Trophoblast cell (in vitro differentiated cells and primary cell): ENCODE measurements at regions not wholly inside any gene's neighbourhood (a gene's known extent, or its start where the extent isn't known, plus 50 kb on each side); places are given as distances from the start of the nearest gene placed in this dataset.

Experiments
- DNase-seq, 2 donors: peaks; one replicate each; pipeline ENCODE4 v3.0.0-alpha.2; 2016
- H2AFZ ChIP-seq: 2 replicates; pipeline ENCODE4 v1.6.1; 2013; ENCODE audit warnings: low read length, moderate library complexity, mild to moderate bottlenecking; ENCODE audit not compliant: insufficient read depth, poor library complexity
- H2AK5ac ChIP-seq: 2 replicates; pipeline ENCODE4 v1.6.1; 2013; ENCODE audit warnings: mild to moderate bottlenecking, low read length
- H2BK120ac ChIP-seq: 2 replicates; pipeline ENCODE4 v1.6.1; 2013; ENCODE audit warnings: low read length, mild to moderate bottlenecking, moderate library complexity; ENCODE audit not compliant: insufficient read depth, poor library complexity
- H2BK12ac ChIP-seq: 2 replicates; pipeline ENCODE4 v1.6.1; 2013; ENCODE audit warnings: mild to moderate bottlenecking, low read length, moderate library complexity
- H2BK5ac ChIP-seq: 2 replicates; pipeline ENCODE4 v1.6.1; 2013; ENCODE audit warnings: low read length, low read depth, moderate library complexity, mild to moderate bottlenecking; ENCODE audit not compliant: poor library complexity
- H3K14ac ChIP-seq: 2 replicates; pipeline ENCODE4 v1.6.1; 2013; ENCODE audit warnings: mild to moderate bottlenecking, low read length
- H3K18ac ChIP-seq: 2 replicates; pipeline ENCODE4 v1.6.1; 2013; ENCODE audit warnings: mild to moderate bottlenecking, low read length
- H3K23ac ChIP-seq: 2 replicates; pipeline ENCODE4 v1.6.1; 2013; ENCODE audit warnings: low read length
- H3K27ac ChIP-seq: 2 replicates; pipeline ENCODE4 v1.5.1; 2013; ENCODE audit warnings: low read depth, mild to moderate bottlenecking, inconsistent platforms, low read length, moderate library complexity
- H3K27me3 ChIP-seq: 2 replicates; pipeline ENCODE4 v1.6.1; 2013; ENCODE audit warnings: inconsistent platforms, mild to moderate bottlenecking, low read length, moderate library complexity; ENCODE audit not compliant: insufficient read depth
- H3K36me3 ChIP-seq, 2 experiments: 1 replicate in 1 of 2; 2 replicates in 1 of 2; pipeline ENCODE4 v1.6.1; 2013; ENCODE audit warnings: low read length in 2 of 2, mild to moderate bottlenecking in 2 of 2, moderate library complexity in 1 of 2; ENCODE audit not compliant: insufficient read depth in 2 of 2, control insufficient read depth in 1 of 2
- H3K4ac ChIP-seq: 2 replicates; pipeline ENCODE4 v1.6.1; 2013; ENCODE audit warnings: low read depth, mild to moderate bottlenecking, low read length, moderate library complexity
- H3K4me1 ChIP-seq, 2 experiments: 1 replicate in 1 of 2; 2 replicates in 1 of 2; pipeline ENCODE4 v1.6.1; 2013; ENCODE audit warnings: low read length in 2 of 2, mild to moderate bottlenecking in 2 of 2, moderate library complexity in 1 of 2; ENCODE audit not compliant: insufficient read depth in 2 of 2, control insufficient read depth in 1 of 2
- H3K4me2 ChIP-seq: 2 replicates; pipeline ENCODE4 v1.6.1; 2013; ENCODE audit warnings: inconsistent platforms, mild to moderate bottlenecking, low read length, moderate library complexity
- H3K4me3 ChIP-seq: 2 replicates; pipeline ENCODE4 v1.5.1; 2013; ENCODE audit warnings: mild to moderate bottlenecking, low read depth, low read length, inconsistent platforms
- H3K79me1 ChIP-seq: one replicate; pipeline ENCODE4 v1.6.1; 2013; ENCODE audit warnings: low read length
- H3K79me2 ChIP-seq: 2 replicates; pipeline ENCODE4 v1.6.1; 2013; ENCODE audit warnings: low read length, mild to moderate bottlenecking; ENCODE audit not compliant: control insufficient read depth, insufficient read depth, poor library complexity
- H3K9ac ChIP-seq: 2 replicates; pipeline ENCODE4 v1.6.1; 2013; ENCODE audit warnings: mild to moderate bottlenecking, low read length
- H3K9me3 ChIP-seq: 2 replicates; pipeline ENCODE4 v1.6.1; 2013; ENCODE audit warnings: low read depth, mild to moderate bottlenecking, control low read depth, inconsistent platforms, low read length; ENCODE audit not compliant: insufficient read depth
- H4K12ac ChIP-seq: 2 replicates; pipeline ENCODE4 v1.6.1; 2013; ENCODE audit warnings: low read depth, mild to moderate bottlenecking, low read length, moderate library complexity
- H4K8ac ChIP-seq: 2 replicates; pipeline ENCODE4 v1.6.1; 2013; ENCODE audit warnings: low read depth, mild to moderate bottlenecking, low read length, moderate library complexity
- H4K91ac ChIP-seq: one replicate; pipeline ENCODE4 v1.6.1; 2013; ENCODE audit warnings: low read depth, mild to moderate bottlenecking, low read length, moderate library complexity
- WGBS: extraction: QIAGEN DNeasy Blood & Tissue Kit; methylation state at CpG from one replicate; pipeline ENCODE4 v1.1.7; 2013; ENCODE audit warnings: missing lambda C conversion rate; ENCODE audit not compliant: insufficient read length, insufficient coverage; ENCODE audit errors: extremely low coverage; 5-methylcytosine and 5-hydroxymethylcytosine counted together

- no peak overlapping the region for H2BK120ac ChIP-seq
- no peak overlapping the region for H3K23ac ChIP-seq
- H3K4me1 ChIP-seq: no peaks in the 10 kb centered on the region
- H3K27ac ChIP-seq: no peak overlapping the region
- no peak overlapping the region for H3K18ac ChIP-seq
- no peak overlapping the region for H2AFZ ChIP-seq
- no peak overlapping the region for H3K4ac ChIP-seq
- no peak overlapping the region for H4K12ac ChIP-seq
- DNase-seq: no peak
- H4K91ac ChIP-seq: no peak overlapping the region
- no peak overlapping the region for H2BK5ac ChIP-seq
- no peak overlapping the region for H2AK5ac ChIP-seq
- H3K79me1 ChIP-seq: no peaks in the 10 kb centered on the region
- no peak overlapping the region for H3K4me2 ChIP-seq
- no peak overlapping the region for H3K14ac ChIP-seq
- no peaks in the 10 kb centered on the region for H3K79me2 ChIP-seq
- no peaks in the 10 kb centered on the region for H3K36me3 ChIP-seq
- no peak overlapping the region for H3K9ac ChIP-seq
- H3K9me3 ChIP-seq: no peaks in the 10 kb centered on the region
- no CpG with 5 or more reads among the region's 7 CpGs for WGBS
- no peak overlapping the region for H4K8ac ChIP-seq
- H3K27me3 ChIP-seq: no peaks in the 10 kb centered on the region
- H3K4me3 ChIP-seq: no peak overlapping the region
- H2BK12ac ChIP-seq: no peak overlapping the region
These were observed 130.8 kb upstream of the CHD6 start for GRCh38 chr20:41748756-41749582.

- Histone ChIP-seq H4K91ac (no peak overlapping the region), H3K4me3 (no peak overlapping the region), H3K9me3 (no peaks in the 10 kb centered on the region), H4K12ac (no peak overlapping the region), H2BK120ac (no peak overlapping the region), H3K36me3 (no peaks in the 10 kb centered on the region), H3K18ac (no peak overlapping the region), H3K14ac (no peak overlapping the region), H2AFZ (no peak overlapping the region), H3K4ac (no peak overlapping the region), H2AK5ac (no peak overlapping the region), H3K27me3 (no peaks in the 10 kb centered on the region), H2BK12ac (no peak overlapping the region), H3K79me2 (no peaks in the 10 kb centered on the region), H3K9ac (no peak overlapping the region), H2BK5ac (no peak overlapping the region), H3K27ac (no peak overlapping the region), H3K79me1 (no peaks in the 10 kb centered on the region), H3K23ac (no peak overlapping the region), H3K4me1 (no peaks in the 10 kb centered on the region), H3K4me2 (no peak overlapping the region), H4K8ac (no peak overlapping the region)
- no peak for DNase-seq
- WGBS: no CpG with 5 or more reads among the region's 4 CpGs
These were observed 129.9 kb upstream of the CHD6 start for GRCh38 chr20:41748051-41748450.

- Histone ChIP-seq H4K12ac (no peak overlapping the region), H3K79me2 (no peaks in the 10 kb centered on the region), H2BK5ac (no peak overlapping the region), H3K4me3 (no peak overlapping the region), H3K27ac (no peak overlapping the region), H3K79me1 (no peaks in the 10 kb centered on the region), H2BK12ac (no peak overlapping the region), H3K4ac (no peak overlapping the region), H3K18ac (no peak overlapping the region), H2AK5ac (no peak overlapping the region), H3K9ac (no peak overlapping the region), H3K4me2 (no peak overlapping the region), H3K36me3 (no peaks in the 10 kb centered on the region), H4K8ac (no peak overlapping the region), H4K91ac (no peak overlapping the region), H3K27me3 (no peaks in the 10 kb centered on the region), H3K9me3 (no peaks in the 10 kb centered on the region), H3K14ac (no peak overlapping the region), H3K23ac (no peak overlapping the region), H2BK120ac (no peak overlapping the region), H2AFZ (no peak overlapping the region), H3K4me1 (no peaks in the 10 kb centered on the region)
- DNase-seq: no peak
These were observed 129.0 kb upstream of the CHD6 start for GRCh38 chr20:41747226-41747625.

DNA sequence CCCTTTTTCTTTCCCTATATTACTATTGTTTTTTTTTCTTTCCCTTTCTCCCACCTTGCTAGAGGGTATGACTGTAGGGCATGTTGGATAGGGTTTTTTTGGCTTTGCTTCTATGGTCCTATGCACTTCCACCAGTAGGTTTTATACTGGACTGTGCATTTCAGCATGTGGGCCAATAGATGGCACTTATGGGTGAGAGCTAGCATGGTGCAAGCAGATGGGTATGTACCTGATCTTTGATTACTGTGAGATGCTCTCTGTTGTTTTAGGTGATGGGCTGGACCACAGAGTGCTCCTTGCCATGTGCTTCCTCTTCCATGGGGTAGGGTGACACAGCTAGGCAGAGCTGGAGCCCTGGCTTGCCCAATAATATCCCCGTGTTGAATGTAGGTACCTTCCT lies 128.5 kb upstream of the CHD6 start:
- no peak overlapping the region for H2BK5ac ChIP-seq
- H3K9ac ChIP-seq: no peak overlapping the region
- no peak overlapping the region for H3K4me2 ChIP-seq
- no peak overlapping the region for H3K4me3 ChIP-seq
- H3K36me3 ChIP-seq: no peaks in the 10 kb centered on the region
- no peaks in the 10 kb centered on the region for H3K4me1 ChIP-seq
- H3K79me1 ChIP-seq: no peaks in the 10 kb centered on the region
- no peak overlapping the region for H2AK5ac ChIP-seq
- H4K12ac ChIP-seq: no peak overlapping the region
- no peak overlapping the region for H2BK120ac ChIP-seq
- no peak overlapping the region for H2BK12ac ChIP-seq
- H3K27ac ChIP-seq: no peak overlapping the region
- H4K91ac ChIP-seq: no peak overlapping the region
- no peaks in the 10 kb centered on the region for H3K79me2 ChIP-seq
- H3K4ac ChIP-seq: no peak overlapping the region
- no peak overlapping the region for H3K14ac ChIP-seq
- H3K18ac ChIP-seq: no peak overlapping the region
- H3K9me3 ChIP-seq: no peaks in the 10 kb centered on the region
- no peak overlapping the region for H2AFZ ChIP-seq
- H4K8ac ChIP-seq: no peak overlapping the region
- no peaks in the 10 kb centered on the region for H3K27me3 ChIP-seq
- no CpG with 5 or more reads among the region's 1 CpG for WGBS
- H3K23ac ChIP-seq: no peak overlapping the region
- DNase-seq: no peak
